HG02610 (cell line): ENCODE measurements at regions not wholly inside any gene's neighbourhood (a gene's known extent, or its start where the extent isn't known, plus 50 kb on each side); places are given as distances from the start of the nearest gene placed in this dataset.

Experiments
- ATAC-seq: cut with Tn5 transposase; IDR thresholded peaks from one replicate; pipeline ENCODE4 v1.9.1; 2021; ENCODE audit warnings: mild to moderate bottlenecking, moderate library complexity; ENCODE audit not compliant: unreplicated experiment

DNA sequence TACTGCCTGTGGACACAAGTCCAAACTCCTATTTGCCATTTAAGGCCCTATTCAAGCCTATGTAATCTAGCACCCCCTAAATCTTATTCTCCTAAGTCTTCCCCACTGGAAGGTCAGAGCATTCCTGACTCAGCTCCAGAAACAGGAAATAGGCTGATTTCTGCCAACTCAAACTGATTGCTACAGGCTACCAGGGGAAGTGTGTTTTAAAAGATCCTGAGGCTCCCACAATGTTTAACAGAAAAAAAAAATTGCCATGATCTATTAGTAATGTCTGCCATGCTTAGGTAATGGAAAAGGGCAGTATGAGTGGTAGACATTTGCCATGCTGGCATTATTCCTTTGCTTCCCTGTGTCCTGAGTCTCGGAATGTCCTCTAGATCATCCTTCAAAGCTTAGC, 65.8 kb upstream of the BRINP1 start:
- ATAC-seq = no peak

- no peak for ATAC-seq
These were observed 63.2 kb upstream of the BRINP1 start for GRCh38 chr9:119432428-119432827.

DNA sequence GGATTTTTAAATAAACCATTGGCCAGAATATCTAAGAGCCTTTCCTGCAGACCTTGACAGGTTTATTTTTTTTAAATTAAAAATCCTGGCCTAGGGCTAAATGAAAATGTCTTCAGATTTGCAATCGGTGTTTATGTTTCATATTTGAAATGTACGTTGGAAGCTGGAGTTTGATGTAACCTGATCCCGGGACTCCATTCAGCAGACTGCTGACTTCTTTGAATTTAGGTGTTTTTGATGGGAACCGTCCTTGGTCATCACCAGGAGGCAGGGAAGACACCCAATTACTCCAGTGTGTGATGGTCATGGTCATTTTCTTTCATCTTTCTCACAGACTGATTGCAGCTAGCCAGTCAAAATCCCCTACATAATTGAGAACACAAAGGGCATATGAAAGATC, 60.1 kb upstream of the BRINP1 start:
- no peak for ATAC-seq

GRCh38 chr9:119420231-119420630, 51.0 kb upstream of the BRINP1 start:
- ATAC-seq = no peak
